Stomach (tissue), 8 donors: ENCODE measurements at regions not wholly inside any gene's neighbourhood (a gene's known extent, or its start where the extent isn't known, plus 50 kb on each side); places are given as distances from the start of the nearest gene placed in this dataset.

ENCODE experiments used
- DNase-seq, 2 donors: peaks; one replicate each; pipeline versions ENCODE4 v3.0.0 to v3.0.0-alpha.2; 2013 to 2019
- H3K27ac ChIP-seq, 5 donors: fragments of 200-600 bp in 4 of 5; sonication (generic) in 4 of 5; one replicate each; pipeline ENCODE4 v1.5.1; 2013 to 2019; ENCODE audit warnings: mild to moderate bottlenecking in 1 of 5, moderate library complexity in 1 of 5
- H3K27me3 ChIP-seq, 3 donors: fragments of 200-600 bp; sonication (generic); one replicate each; pipeline ENCODE4 v1.5.1; 2017 to 2019; ENCODE audit warnings: mixed run types in 1 of 3
- H3K36me3 ChIP-seq, 4 donors: fragments of 200-600 bp; sonication (generic); 1 replicate in 3 of 4; 2 replicates in 1 of 4; pipeline ENCODE4 v1.5.1; 2016 to 2019
- H3K4me1 ChIP-seq, 4 donors: fragments of 200-600 bp; sonication (generic); one replicate each; pipeline ENCODE4 v1.5.1; 2016 to 2019
- H3K4me3 ChIP-seq, 4 donors: fragments of 200-600 bp; sonication (generic) in 3 of 4; one replicate each; pipeline ENCODE4 v1.5.1; 2016 to 2019; ENCODE audit warnings: mild to moderate bottlenecking in 1 of 4
- H3K9me3 ChIP-seq, 4 donors: fragments of 200-600 bp; sonication (generic); one replicate each; pipeline ENCODE4 v1.5.1; 2016 to 2019
- CTCF ChIP-seq, 7 experiments: fragments of 450-650 bp in 4 of 7; fragments of 200-600 bp in 3 of 7; sonication (generic) in 3 of 7; IDR thresholded peaks; one replicate each; pipeline ENCODE4 v1.5.1; 2016 to 2019; ENCODE audit warnings: antibody characterized with exemption in 7 of 7, control low read depth in 2 of 7, mild to moderate bottlenecking in 1 of 7
- POLR2AphosphoS5 ChIP-seq, 3 donors: sonication (generic); formaldehyde crosslinking; IDR thresholded peaks; one replicate each; pipeline ENCODE4 v1.6.1; 2016; ENCODE audit warnings: antibody characterized with exemption in 3 of 3
- WGBS, 5 donors: extraction: QIAGEN DNeasy Blood & Tissue Kit in 3 of 5; methylation state at CpG; one replicate each; pipeline versions ENCODE4 v1.1.5 to v1.1.7; 2013 to 2018; 5-methylcytosine and 5-hydroxymethylcytosine counted together
- intact Hi-C: fragments of 100-400 bp; cut with DNase I; formaldehyde crosslinking; loops from one replicate; pipeline ENCODE4 v1.15.1; 2023; ENCODE audit warnings: low total_unique reads
- donor health status: healthy with polysubstance abuse.
- donor health status: Bipolar disorder and iron deficiency.
- donor health status: healthy.

GRCh38 chr16:17520561-17520960, 49.8 kb upstream of the XYLT1 start:
- Histone ChIP-seq H3K9me3 (no peaks in the 10 kb centered on the region), H3K4me1 (no peaks in the 10 kb centered on the region), H3K27me3 (peaks cover 0 to 3% (median 0%) of the 10 kb centered on the region in 3 donors), H3K36me3 (no peaks in the 10 kb centered on the region), H3K27ac (no peak overlapping the region), H3K4me3 (no peak overlapping the region)
- WGBS, 5 donors: 40 to 55% (median 43%) methylated on average over 3 of the region's 3 CpGs
- DNase-seq: no peak
- intact Hi-C loops: no loop called here
- TF ChIP-seq POLR2AphosphoS5 (IDR thresholded peaks at IDR 0.05) (no peak), CTCF (IDR thresholded peaks at IDR 0.05) (no peak)
